ENCODE measurements at regions not wholly inside any gene's neighbourhood (a gene's known extent, or its start where the extent isn't known, plus 50 kb on each side); places are given as distances from the start of the nearest gene placed in this dataset.

GRCh38 chr13:71338070-71338469 lies 528.9 kb downstream of the DACH1 start:
- no peak for TF ChIP-seq JUND (IDR thresholded peaks at IDR 0.05; ENCODE audit: low read depth)
- no peak for DNase-seq (ENCODE audit: low read depth in 1 of 2, low spot score in 1 of 2)
- in situ Hi-C loops (cut with HindIII; ENCODE audit: low pct_unique_long_range_greater_than_20kb, low sequenced_read_pairs) = no loop called here

- no peak for TF ChIP-seq JUND (IDR thresholded peaks at IDR 0.05; ENCODE audit: low read depth)
- in situ Hi-C loops (cut with HindIII; ENCODE audit: low pct_unique_long_range_greater_than_20kb, low sequenced_read_pairs) = no loop called here
- no peak for DNase-seq (ENCODE audit: low read depth in 1 of 2, low spot score in 1 of 2)
These were observed 539.7 kb downstream of the DACH1 start for GRCh38 chr13:71327266-71327665.

- no peak for TF ChIP-seq JUND (IDR thresholded peaks at IDR 0.05; ENCODE audit: low read depth)
- DNase-seq (ENCODE audit: low read depth in 1 of 2, low spot score in 1 of 2) = no peak
- in situ Hi-C loops (cut with HindIII; ENCODE audit: low pct_unique_long_range_greater_than_20kb, low sequenced_read_pairs) = no loop called here
These were observed 541.4 kb downstream of the DACH1 start for GRCh38 chr13:71325556-71325955.

GRCh38 chr13:71323266-71323665 lies 543.7 kb downstream of the DACH1 start:
- in situ Hi-C loops (cut with HindIII; ENCODE audit: low pct_unique_long_range_greater_than_20kb, low sequenced_read_pairs) = no loop called here
- DNase-seq (ENCODE audit: low read depth in 1 of 2, low spot score in 1 of 2) = no peak
- no peak for TF ChIP-seq JUND (IDR thresholded peaks at IDR 0.05; ENCODE audit: low read depth)

- DNase-seq (ENCODE audit: low read depth in 1 of 2, low spot score in 1 of 2) = peak; percentile 0 to 63
- in situ Hi-C loops (cut with HindIII; ENCODE audit: low pct_unique_long_range_greater_than_20kb, low sequenced_read_pairs) = no loop called here
- no peak for TF ChIP-seq JUND (IDR thresholded peaks at IDR 0.05; ENCODE audit: low read depth)
These were observed 546.6 kb downstream of the DACH1 start for GRCh38 chr13:71320452-71320851.

- no peak for TF ChIP-seq JUND (IDR thresholded peaks at IDR 0.05; ENCODE audit: low read depth)
- DNase-seq (ENCODE audit: low read depth in 1 of 2, low spot score in 1 of 2) = no peak
- in situ Hi-C loops (cut with HindIII; ENCODE audit: low pct_unique_long_range_greater_than_20kb, low sequenced_read_pairs) = no loop called here
These were observed 550.1 kb downstream of the DACH1 start for GRCh38 chr13:71316792-71317363.

GRCh38 chr13:71312923-71313322 lies 554.1 kb downstream of the DACH1 start:
- in situ Hi-C loops (cut with HindIII; ENCODE audit: low pct_unique_long_range_greater_than_20kb, low sequenced_read_pairs) = no loop called here
- no peak for DNase-seq (ENCODE audit: low read depth in 1 of 2, low spot score in 1 of 2)
- no peak for TF ChIP-seq JUND (IDR thresholded peaks at IDR 0.05; ENCODE audit: low read depth)

- no peak for DNase-seq (ENCODE audit: low read depth in 1 of 2, low spot score in 1 of 2)
- in situ Hi-C loops (cut with HindIII; ENCODE audit: low pct_unique_long_range_greater_than_20kb, low sequenced_read_pairs) = no loop called here
- no peak for TF ChIP-seq JUND (IDR thresholded peaks at IDR 0.05; ENCODE audit: low read depth)
These were observed 557.1 kb downstream of the DACH1 start for GRCh38 chr13:71309905-71310304.

- DNase-seq (ENCODE audit: low read depth in 1 of 2, low spot score in 1 of 2) = no peak
- in situ Hi-C loops (cut with HindIII; ENCODE audit: low pct_unique_long_range_greater_than_20kb, low sequenced_read_pairs) = no loop called here
- TF ChIP-seq JUND (IDR thresholded peaks at IDR 0.05; ENCODE audit: low read depth) = no peak
These were observed 560.2 kb downstream of the DACH1 start for GRCh38 chr13:71306821-71307220.

- in situ Hi-C loops (cut with HindIII; ENCODE audit: low pct_unique_long_range_greater_than_20kb, low sequenced_read_pairs) = no loop called here
- no peak for TF ChIP-seq JUND (IDR thresholded peaks at IDR 0.05; ENCODE audit: low read depth)
- no peak for DNase-seq (ENCODE audit: low read depth in 1 of 2, low spot score in 1 of 2)
These were observed 562.1 kb downstream of the DACH1 start for GRCh38 chr13:71304861-71305260.

GRCh38 chr13:71303144-71303543 lies 563.9 kb downstream of the DACH1 start:
- peak in 1 of 2 experiments; percentile 16 for DNase-seq (ENCODE audit: low read depth in 1 of 2, low spot score in 1 of 2)
- TF ChIP-seq JUND (IDR thresholded peaks at IDR 0.05; ENCODE audit: low read depth) = no peak
- in situ Hi-C loops (cut with HindIII; ENCODE audit: low pct_unique_long_range_greater_than_20kb, low sequenced_read_pairs) = no loop called here

GRCh38 chr13:71300602-71301001 lies 566.4 kb downstream of the DACH1 start:
- DNase-seq (ENCODE audit: low read depth in 1 of 2, low spot score in 1 of 2) = no peak
- no peak for TF ChIP-seq JUND (IDR thresholded peaks at IDR 0.05; ENCODE audit: low read depth)

GRCh38 chr13:71291842-71292146 lies 575.2 kb downstream of the DACH1 start:
- no peak for DNase-seq (ENCODE audit: low read depth in 1 of 2, low spot score in 1 of 2)
- in situ Hi-C loops (cut with HindIII; ENCODE audit: low pct_unique_long_range_greater_than_20kb, low sequenced_read_pairs) = no loop called here
- TF ChIP-seq JUND (IDR thresholded peaks at IDR 0.05; ENCODE audit: low read depth) = no peak

More at GRCh38 chr13:71300602-71301001, 566.4 kb downstream of the DACH1 start:
- in situ Hi-C loops (cut with HindIII; ENCODE audit: low pct_unique_long_range_greater_than_20kb, low sequenced_read_pairs) = no loop called here
